Nephron progenitor cell (in vitro differentiated cells): ENCODE measurements at regions not wholly inside any gene's neighbourhood (a gene's known extent, or its start where the extent isn't known, plus 50 kb on each side); places are given as distances from the start of the nearest gene placed in this dataset.
"Not testable (repeated sequence)": the region's sequence is repeated elsewhere in the genome, so short reads cannot be mapped to it uniquely, and the experiment has no call there.

Experiments
- DNase-seq: peaks from one replicate; pipeline ENCODE4 v3.0.0; 2021
- H3K27ac Mint-ChIP-seq: 2 replicates; pipeline ENCODE4 v1.8.0; 2021; ENCODE audit warnings: mild to moderate bottlenecking, moderate library complexity, mixed read lengths
- H3K27me3 Mint-ChIP-seq: 2 replicates; pipeline ENCODE4 v1.8.0; 2021; ENCODE audit warnings: mild to moderate bottlenecking, low read depth, mixed read lengths; ENCODE audit not compliant: poor library complexity
- H3K36me3 Mint-ChIP-seq: 2 replicates; pipeline ENCODE4 v1.8.0; 2021; ENCODE audit warnings: low read depth, mixed read lengths
- H3K4me1 Mint-ChIP-seq: 2 replicates; pipeline ENCODE4 v1.8.0; 2021; ENCODE audit warnings: mixed read lengths
- H3K4me3 Mint-ChIP-seq: 2 replicates; pipeline ENCODE4 v1.8.0; 2021; ENCODE audit warnings: mild to moderate bottlenecking, moderate library complexity, mixed read lengths
- H3K9me3 Mint-ChIP-seq: 2 replicates; pipeline ENCODE4 v1.8.0; 2021; ENCODE audit warnings: mild to moderate bottlenecking, moderate library complexity, mixed read lengths
- CTCF ChIP-seq: fragments of 200-600 bp; sonication (generic); IDR thresholded peaks from 2 replicates; pipeline ENCODE4 v1.5.0; 2021; ENCODE audit warnings: antibody characterized with exemption

- no peak for TF ChIP-seq CTCF
- Mint-ChIP-seq H3K36me3 (no peaks in the 10 kb centered on the region), H3K27me3 (peaks cover 1% of the 10 kb centered on the region), H3K27ac (no peak overlapping the region), H3K4me3 (no peak overlapping the region), H3K4me1 (no peaks in the 10 kb centered on the region), H3K9me3 (no peaks in the 10 kb centered on the region)
- no peak for DNase-seq
These were observed 113.5 kb upstream of the MRPS30 start for GRCh38 chr5:44695259-44695658.

- Mint-ChIP-seq H3K27ac (no peak overlapping the region), H3K9me3 (no peaks in the 10 kb centered on the region), H3K4me3 (no peak overlapping the region), H3K27me3 (no peaks in the 10 kb centered on the region), H3K4me1 (peaks cover 12% of the 10 kb centered on the region), H3K36me3 (no peaks in the 10 kb centered on the region)
- no peak for TF ChIP-seq CTCF
- DNase-seq, result no peak
These were observed 116.9 kb upstream of the MRPS30 start for GRCh38 chr5:44691802-44692201.

GRCh38 chr5:44681906-44682305 is 126.8 kb upstream of the MRPS30 start:
- no peak for DNase-seq
- Mint-ChIP-seq H3K27ac (no peak overlapping the region), H3K9me3 (no peaks in the 10 kb centered on the region), H3K4me1 (peaks cover 11% of the 10 kb centered on the region), H3K36me3 (no peaks in the 10 kb centered on the region), H3K27me3 (no peaks in the 10 kb centered on the region), H3K4me3 (no peak overlapping the region)
- no peak for TF ChIP-seq CTCF

GRCh38 chr5:44679214-44679613 is 129.5 kb upstream of the MRPS30 start:
- TF ChIP-seq CTCF, result no peak
- H3K4me3 Mint-ChIP-seq, result no peak overlapping the region
- H3K36me3 Mint-ChIP-seq, result no peaks in the 10 kb centered on the region
- H3K27ac Mint-ChIP-seq, result no peak overlapping the region
- peaks cover 5% of the 10 kb centered on the region for H3K4me1 Mint-ChIP-seq
- no peak for DNase-seq
- H3K27me3 Mint-ChIP-seq, result peaks cover 3% of the 10 kb centered on the region
- H3K9me3 Mint-ChIP-seq, result no peaks in the 10 kb centered on the region

- no peak for DNase-seq
- no peak for TF ChIP-seq CTCF
- peaks cover 5% of the 10 kb centered on the region for H3K4me1 Mint-ChIP-seq
- H3K4me3 Mint-ChIP-seq, result no peak overlapping the region
- no peak overlapping the region for H3K27ac Mint-ChIP-seq
- H3K9me3 Mint-ChIP-seq, result peaks cover 15% of the 10 kb centered on the region
- peaks cover 3% of the 10 kb centered on the region for H3K27me3 Mint-ChIP-seq
- no peaks in the 10 kb centered on the region for H3K36me3 Mint-ChIP-seq
These were observed 133.5 kb upstream of the MRPS30 start for GRCh38 chr5:44675296-44675695.

- peaks cover 21% of the 10 kb centered on the region for H3K9me3 Mint-ChIP-seq
- DNase-seq, result no peak
- no peak for TF ChIP-seq CTCF
- peaks cover 5% of the 10 kb centered on the region for H3K4me1 Mint-ChIP-seq
- H3K27ac Mint-ChIP-seq, result no peak overlapping the region
- peaks cover 3% of the 10 kb centered on the region for H3K27me3 Mint-ChIP-seq
- no peak overlapping the region for H3K4me3 Mint-ChIP-seq
- H3K36me3 Mint-ChIP-seq, result no peaks in the 10 kb centered on the region
These were observed 134.3 kb upstream of the MRPS30 start for GRCh38 chr5:44674461-44674860.

- not testable (repeated sequence) for H3K36me3 Mint-ChIP-seq, H3K27me3 Mint-ChIP-seq, H3K27ac Mint-ChIP-seq, H3K4me1 Mint-ChIP-seq, H3K4me3 Mint-ChIP-seq, DNase-seq
- H3K9me3 Mint-ChIP-seq, result peaks cover 34% of the 10 kb centered on the region
These were observed 140.3 kb upstream of the MRPS30 start for GRCh38 chr5:44668471-44668870.
